GM23338 (cell line): ENCODE measurements at regions not wholly inside any gene's neighbourhood (a gene's known extent, or its start where the extent isn't known, plus 50 kb on each side); places are given as distances from the start of the nearest gene placed in this dataset.

Source experiments
- ATAC-seq: fragments of 200-7000 bp; cut with Tn5 transposase; 3 replicates; pipeline ENCODE4 v1.9.1; 2020
- DNase-seq: peaks from one replicate; pipeline ENCODE4 v3.0.0-alpha.2; 2015; ENCODE audit warnings: low spot score
- H2AFZ ChIP-seq: fragments of 200-600 bp; sonication (generic); 2 replicates; pipeline ENCODE4 v1.8.0; 2016; ENCODE audit warnings: antibody characterized with exemption, mild to moderate bottlenecking, moderate library complexity
- H3F3A ChIP-seq: fragments of 200-600 bp; sonication (generic); replicated peaks from 2 replicates; pipeline ENCODE4 v1.8.0; 2017; ENCODE audit warnings: antibody characterized with exemption, mixed run types, low read depth
- H3K27ac ChIP-seq: fragments of 200-600 bp; sonication (generic); 2 replicates; pipeline ENCODE4 v1.6.1; 2016; ENCODE audit warnings: low read depth
- H3K27me3 ChIP-seq: fragments of 200-600 bp; sonication (generic); 2 replicates; pipeline ENCODE4 v1.8.0; 2016; ENCODE audit warnings: mild to moderate bottlenecking, mixed run types, moderate library complexity; ENCODE audit not compliant: insufficient read depth
- H3K36me3 ChIP-seq: fragments of 200-600 bp; sonication (generic); 2 replicates; pipeline ENCODE4 v1.8.0; 2016; ENCODE audit warnings: mild to moderate bottlenecking; ENCODE audit not compliant: insufficient read depth
- H3K4me1 ChIP-seq: fragments of 200-600 bp; sonication (generic); 2 replicates; pipeline ENCODE4 v1.8.0; 2016; ENCODE audit warnings: mild to moderate bottlenecking, moderate library complexity; ENCODE audit not compliant: insufficient read depth
- H3K4me2 ChIP-seq: fragments of 200-600 bp; sonication (generic); 2 replicates; pipeline ENCODE4 v1.7.1; 2017; ENCODE audit warnings: mixed run types
- H3K4me3 ChIP-seq: fragments of 200-600 bp; sonication (generic); 2 replicates; pipeline ENCODE4 v1.6.1; 2016; ENCODE audit warnings: mixed run types
- H3K79me2 ChIP-seq: fragments of 200-600 bp; sonication (generic); replicated peaks from 2 replicates; pipeline ENCODE4 v1.8.0; 2017; ENCODE audit warnings: mild to moderate bottlenecking; ENCODE audit not compliant: insufficient read depth
- H3K9me2 ChIP-seq: fragments of 200-600 bp; sonication (generic); 2 replicates; pipeline ENCODE4 v1.8.0; 2017; ENCODE audit not compliant: insufficient read depth
- H4K20me1 ChIP-seq: fragments of 200-600 bp; sonication (generic); replicated peaks from 2 replicates; pipeline ENCODE4 v1.8.0; 2017; ENCODE audit warnings: mild to moderate bottlenecking; ENCODE audit not compliant: insufficient read depth
- H3K27ac Mint-ChIP-seq: 2 replicates; pipeline ENCODE4 v1.8.0; 2020; ENCODE audit warnings: inconsistent platforms, mild to moderate bottlenecking, moderate library complexity, mixed read lengths
- H3K27me3 Mint-ChIP-seq: 3 replicates; pipeline ENCODE4 v1.8.0; 2022; ENCODE audit warnings: low read depth, mild to moderate bottlenecking, moderate library complexity, mixed read lengths, inconsistent platforms; ENCODE audit not compliant: insufficient read depth, poor library complexity
- H3K36me3 Mint-ChIP-seq: 3 replicates; pipeline ENCODE4 v1.8.0; 2021; ENCODE audit warnings: low read depth, mild to moderate bottlenecking, inconsistent platforms, moderate library complexity, mixed read lengths
- H3K4me1 Mint-ChIP-seq: 3 replicates; pipeline ENCODE4 v1.8.0; 2020; ENCODE audit warnings: mild to moderate bottlenecking, inconsistent platforms, mixed read lengths
- H3K4me3 Mint-ChIP-seq: 3 replicates; pipeline ENCODE4 v1.8.0; 2021; ENCODE audit warnings: moderate library complexity, mild to moderate bottlenecking, inconsistent platforms, mixed read lengths
- H3K9me3 Mint-ChIP-seq: 3 replicates; pipeline ENCODE4 v1.8.0; 2020; ENCODE audit warnings: moderate library complexity, mild to moderate bottlenecking, inconsistent platforms, mixed read lengths
- CREB1 ChIP-seq: fragments of 250-450 bp; sonication (Bioruptor Pico); IDR thresholded peaks from 2 replicates; pipeline ENCODE4 v1.5.0; 2020; ENCODE audit warnings: low read depth, mild to moderate bottlenecking, moderate library complexity
- CTCF ChIP-seq, 2 experiments: fragments of 200-600 bp in 1 of 2; sonication (generic) in 1 of 2; conservative IDR thresholded peaks; 2 replicates each; pipeline versions ENCODE4 v1.5.1 to v1.6.1; 2016 to 2017; ENCODE audit warnings: antibody characterized with exemption in 2 of 2, low read depth in 2 of 2, mild to moderate bottlenecking in 2 of 2, moderate library complexity in 1 of 2
- ETS1 ChIP-seq: IDR thresholded peaks from 2 replicates; pipeline ENCODE4 v1.6.1; 2016; ENCODE audit warnings: antibody characterized with exemption
- EZH2 ChIP-seq: fragments of 200-600 bp; sonication (generic); IDR thresholded peaks from one replicate; pipeline ENCODE4 v1.8.0; 2017; ENCODE audit warnings: antibody characterized with exemption, mild to moderate bottlenecking, low read depth; ENCODE audit not compliant: unreplicated experiment
- EZH2phosphoT487 ChIP-seq: fragments of 200-600 bp; sonication (generic); IDR thresholded peaks from one replicate; pipeline ENCODE4 v1.8.1; 2018; ENCODE audit warnings: antibody characterized with exemption; ENCODE audit not compliant: unreplicated experiment
- JUNB ChIP-seq: IDR thresholded peaks from one replicate; pipeline ENCODE4 v1.6.1; 2016; ENCODE audit warnings: antibody characterized with exemption; ENCODE audit not compliant: unreplicated experiment
- NANOG ChIP-seq: IDR thresholded peaks from 2 replicates; pipeline ENCODE4 v1.6.1; 2016; ENCODE audit warnings: antibody characterized with exemption, borderline replicate concordance
- POLR2AphosphoS5 ChIP-seq: IDR thresholded peaks from 2 replicates; pipeline ENCODE4 v1.6.1; 2016; ENCODE audit warnings: antibody characterized with exemption, low read depth
- REST ChIP-seq: IDR thresholded peaks from one replicate; pipeline ENCODE4 v1.6.1; 2018; ENCODE audit warnings: antibody characterized with exemption; ENCODE audit not compliant: unreplicated experiment
- STAT1 ChIP-seq: IDR thresholded peaks from one replicate; pipeline ENCODE4 v1.6.1; 2016; ENCODE audit warnings: antibody characterized with exemption; ENCODE audit not compliant: unreplicated experiment
- ZNF114 ChIP-seq: fragments of 250-450 bp; sonication (Bioruptor Pico); IDR thresholded peaks from 2 replicates; pipeline ENCODE4 v1.5.0; 2020; ENCODE audit warnings: mild to moderate bottlenecking, moderate library complexity
- ZNF331 ChIP-seq: fragments of 250-450 bp; sonication (Bioruptor Pico); IDR thresholded peaks from 2 replicates; pipeline ENCODE4 v1.5.0; 2020; ENCODE audit warnings: low read depth, mild to moderate bottlenecking, moderate library complexity
- ZNF462 ChIP-seq: fragments of 250-450 bp; sonication (Bioruptor Pico); IDR thresholded peaks from 2 replicates; pipeline ENCODE4 v1.5.0; 2020; ENCODE audit warnings: mild to moderate bottlenecking, moderate library complexity

GRCh38 chr1:101632548-101633272 is 364.0 kb downstream of the OLFM3 start:
- peaks cover 10% of the 10 kb centered on the region for H3K4me1 Mint-ChIP-seq
- Histone ChIP-seq H3K4me2 (0 out of 2 replicates have a peak overlapping the region, but pooled peaks have one; percentile 17), H2AFZ (0 out of 2 replicates have a peak overlapping the region, but pooled peaks have one; percentile 38), H3K9me2 (no peaks in the 10 kb centered on the region), H3F3A (no peaks in the 10 kb centered on the region), H3K27me3 (no peaks in the 10 kb centered on the region), H4K20me1 (no peaks in the 10 kb centered on the region), H3K27ac (no peak overlapping the region), H3K4me3 (no peak overlapping the region), H3K79me2 (no peaks in the 10 kb centered on the region), H3K4me1 (peaks cover 7% of the 10 kb centered on the region; the same call in 1 of the 2 replicates), H3K36me3 (no peaks in the 10 kb centered on the region)
- peak; percentile 72 for ATAC-seq
- H3K27ac Mint-ChIP-seq: peak overlapping the region; percentile 86
- TF ChIP-seq EZH2: no peak
- TF ChIP-seq REST: no peak
- no peak for TF ChIP-seq STAT1
- no peak for TF ChIP-seq CREB1 (CRISPR knock-in tag)
- TF ChIP-seq JUNB: no peak
- TF ChIP-seq CTCF (conservative IDR thresholded peaks at IDR 0.05; ENCODE audit: low read depth in 2 of 2): no peak
- TF ChIP-seq ZNF462: no peak
- TF ChIP-seq ZNF114 (CRISPR knock-in tag): no peak
- no peak for TF ChIP-seq POLR2AphosphoS5
- no peak for TF ChIP-seq ZNF331 (CRISPR knock-in tag)
- no peak for TF ChIP-seq NANOG
- no peak for TF ChIP-seq EZH2phosphoT487
- no peak for TF ChIP-seq ETS1
- H3K4me3 Mint-ChIP-seq: no peak overlapping the region
- no peaks in the 10 kb centered on the region; the same call in 2 of the 3 replicates for H3K9me3 Mint-ChIP-seq
- no peaks in the 10 kb centered on the region for H3K36me3 Mint-ChIP-seq
- peak; percentile 30 for DNase-seq
- no peaks in the 10 kb centered on the region for H3K27me3 Mint-ChIP-seq
